ENCODE measurements at regions not wholly inside any gene's neighbourhood (a gene's known extent, or its start where the extent isn't known, plus 50 kb on each side); places are given as distances from the start of the nearest gene placed in this dataset.

DNA sequence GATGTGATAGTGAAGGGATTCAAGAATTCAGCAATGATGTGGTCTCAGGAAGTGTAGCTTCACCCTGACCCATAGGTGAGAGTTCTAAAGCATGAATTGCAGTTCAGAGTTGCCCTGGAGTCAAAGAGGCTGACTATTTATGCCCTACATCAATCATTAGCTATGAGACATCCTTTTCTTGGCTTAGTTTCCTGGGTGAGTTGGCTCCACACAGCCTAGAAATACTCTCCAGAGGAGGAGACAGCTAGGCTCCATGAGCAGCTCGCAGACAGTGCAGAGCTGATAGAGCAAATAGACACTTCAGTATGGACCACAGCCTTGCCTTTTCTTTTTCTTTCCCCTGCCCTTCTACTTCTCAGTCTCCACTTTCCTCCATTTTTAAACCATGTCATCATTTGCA is 1651.8 kb downstream of the MAT2B start:
- no peak overlapping the region for H3K4me3 Mint-ChIP-seq
- no peaks in the 10 kb centered on the region for H3K36me3 Mint-ChIP-seq
- no peaks in the 10 kb centered on the region for H3K27me3 Mint-ChIP-seq
- H3K27ac Mint-ChIP-seq, result no peak overlapping the region
- H3K9me3 Mint-ChIP-seq, result no peaks in the 10 kb centered on the region
- no peaks in the 10 kb centered on the region for H3K4me1 Mint-ChIP-seq

- H3K4me3 Mint-ChIP-seq, result no peak overlapping the region
- no peak overlapping the region for H3K27ac Mint-ChIP-seq
- H3K4me1 Mint-ChIP-seq, result no peaks in the 10 kb centered on the region
- H3K9me3 Mint-ChIP-seq, result peaks cover 10% of the 10 kb centered on the region
- no peaks in the 10 kb centered on the region for H3K27me3 Mint-ChIP-seq
- no peaks in the 10 kb centered on the region for H3K36me3 Mint-ChIP-seq
These were observed 1655.8 kb downstream of the MAT2B start for GRCh38 chr5:165161204-165161603.

GRCh38 chr5:165163861-165164260 is 1658.4 kb downstream of the MAT2B start:
- H3K9me3 Mint-ChIP-seq, result peaks cover 11% of the 10 kb centered on the region
- H3K36me3 Mint-ChIP-seq, result no peaks in the 10 kb centered on the region
- H3K4me3 Mint-ChIP-seq, result no peak overlapping the region
- H3K27ac Mint-ChIP-seq, result no peak overlapping the region
- H3K27me3 Mint-ChIP-seq, result no peaks in the 10 kb centered on the region
- H3K4me1 Mint-ChIP-seq, result no peaks in the 10 kb centered on the region

DNA sequence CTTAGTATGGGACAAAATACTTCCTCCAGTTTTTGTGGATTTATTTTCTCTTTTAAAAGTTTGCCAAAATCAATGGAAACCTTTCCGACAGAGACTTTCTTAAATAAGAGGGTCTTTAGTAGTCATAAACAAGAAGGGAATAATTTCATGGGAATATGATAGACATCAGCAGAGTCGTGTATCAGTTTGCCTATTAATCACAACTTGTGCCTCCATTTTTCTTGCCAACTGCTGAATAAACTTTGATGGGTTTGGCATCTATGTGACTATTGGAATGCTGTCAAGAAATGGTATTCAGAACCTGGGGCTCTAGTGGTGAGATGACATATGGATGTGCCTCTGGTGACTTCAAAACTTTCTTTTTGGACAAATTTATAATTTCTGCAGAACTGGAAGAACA is 1668.2 kb downstream of the MAT2B start:
- peaks cover 6% of the 10 kb centered on the region for H3K9me3 Mint-ChIP-seq
- H3K27me3 Mint-ChIP-seq, result no peaks in the 10 kb centered on the region
- H3K4me3 Mint-ChIP-seq, result no peak overlapping the region
- no peaks in the 10 kb centered on the region for H3K4me1 Mint-ChIP-seq
- H3K36me3 Mint-ChIP-seq, result no peaks in the 10 kb centered on the region
- H3K27ac Mint-ChIP-seq, result no peak overlapping the region

DNA sequence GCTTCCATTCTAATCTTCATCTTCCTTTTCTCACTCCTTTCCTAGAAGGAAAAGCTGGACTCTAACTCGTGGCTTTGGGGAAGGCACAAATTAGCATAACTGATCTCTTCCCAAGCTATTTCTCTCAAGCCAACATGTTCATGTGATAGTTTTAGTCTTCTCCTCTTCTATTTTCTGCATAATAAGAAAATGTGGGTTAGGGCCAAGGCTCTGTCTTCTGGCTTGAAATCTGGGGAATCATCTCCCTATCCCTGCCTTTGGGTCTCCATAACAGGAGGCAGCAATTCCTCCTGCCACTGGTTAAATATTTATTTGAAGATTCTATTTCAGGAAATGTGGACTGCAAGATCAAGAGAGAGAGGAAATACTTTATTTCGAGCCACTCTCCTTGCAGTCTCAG is 1669.6 kb downstream of the MAT2B start:
- no peaks in the 10 kb centered on the region for H3K36me3 Mint-ChIP-seq
- H3K9me3 Mint-ChIP-seq, result no peaks in the 10 kb centered on the region
- no peaks in the 10 kb centered on the region for H3K4me1 Mint-ChIP-seq
- H3K27me3 Mint-ChIP-seq, result no peaks in the 10 kb centered on the region
- no peak overlapping the region for H3K4me3 Mint-ChIP-seq
- H3K27ac Mint-ChIP-seq, result no peak overlapping the region

DNA sequence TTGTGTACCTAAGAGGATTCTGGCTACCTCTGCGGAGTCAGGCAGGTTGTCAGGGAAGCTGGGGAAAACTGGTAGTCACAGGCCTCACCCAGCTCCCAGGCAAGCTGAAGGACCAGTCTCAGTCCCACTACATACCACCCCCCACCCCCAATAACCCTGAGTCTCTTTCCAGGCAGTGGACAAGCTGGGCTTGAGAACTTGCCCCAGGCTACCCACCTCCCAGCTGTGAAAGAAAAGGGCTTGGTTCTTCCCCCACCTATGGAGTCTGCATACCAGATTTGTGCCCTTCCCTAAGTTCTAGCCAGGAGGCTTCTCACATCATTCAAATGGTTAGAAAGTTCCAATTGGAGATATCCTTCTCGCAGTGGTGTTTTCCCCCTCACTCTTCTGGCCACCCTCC is 1678.8 kb downstream of the MAT2B start:
- Mint-ChIP-seq H3K4me1 (no peaks in the 10 kb centered on the region), H3K4me3 (no peak overlapping the region), H3K9me3 (no peaks in the 10 kb centered on the region), H3K27ac (no peak overlapping the region), H3K36me3 (no peaks in the 10 kb centered on the region), H3K27me3 (no peaks in the 10 kb centered on the region)

DNA sequence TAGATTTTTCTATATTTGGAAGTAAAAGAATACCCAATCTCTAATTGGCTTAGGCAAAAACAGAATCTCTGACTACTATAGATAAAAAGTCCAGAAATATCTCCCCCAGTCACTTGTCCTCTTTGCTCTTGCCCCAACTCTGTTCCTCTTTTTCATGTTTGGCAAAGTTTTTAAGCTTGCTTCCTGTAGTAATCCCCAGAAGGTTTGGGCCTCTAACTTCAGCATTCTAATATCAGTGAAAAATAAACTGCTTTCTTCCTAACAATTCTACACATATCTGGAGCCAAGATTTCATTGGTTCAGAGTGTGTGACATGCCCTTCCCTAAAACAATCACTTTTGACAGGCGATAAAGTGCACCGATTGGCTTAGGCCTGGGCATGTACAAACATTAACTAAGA is 1680.3 kb downstream of the MAT2B start:
- Mint-ChIP-seq H3K4me1 (no peaks in the 10 kb centered on the region), H3K4me3 (no peak overlapping the region), H3K27me3 (no peaks in the 10 kb centered on the region), H3K36me3 (no peaks in the 10 kb centered on the region), H3K9me3 (no peaks in the 10 kb centered on the region), H3K27ac (no peak overlapping the region)

- Mint-ChIP-seq H3K9me3 (no peaks in the 10 kb centered on the region), H3K27me3 (no peaks in the 10 kb centered on the region)
These were observed 1682.4 kb downstream of the MAT2B start for GRCh38 chr5:165187815-165188214.

DNA sequence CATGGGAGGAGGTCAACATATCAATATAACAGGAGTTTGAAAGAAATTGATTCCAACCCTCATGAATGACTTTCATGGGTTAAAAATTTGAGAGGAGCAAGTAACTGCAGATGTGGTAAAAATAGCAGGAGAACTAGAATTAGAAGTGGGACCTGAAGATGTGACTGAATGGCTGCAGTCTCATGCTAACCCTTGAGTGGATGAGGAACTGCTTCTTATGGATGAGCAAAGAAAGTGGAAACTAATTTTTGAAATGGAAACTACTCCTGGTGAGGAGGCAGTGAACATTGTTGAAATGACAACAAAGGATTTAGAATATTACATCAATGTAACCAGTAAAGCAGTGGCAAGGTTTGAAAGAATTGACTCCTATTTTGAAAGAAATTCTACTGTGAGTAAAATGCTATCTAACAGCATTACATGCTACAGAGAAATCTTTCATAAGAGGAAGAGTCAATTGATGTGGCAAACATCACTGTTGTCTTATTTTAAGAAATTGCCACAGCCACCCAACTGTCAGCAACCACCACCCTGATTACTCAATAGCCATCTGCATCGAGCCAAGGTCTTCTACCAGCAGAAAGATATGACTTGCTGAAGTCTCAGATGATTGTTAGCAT is 1683.2 kb downstream of the MAT2B start:
- no peak overlapping the region for H3K4me3 Mint-ChIP-seq
- no peaks in the 10 kb centered on the region for H3K27me3 Mint-ChIP-seq
- H3K9me3 Mint-ChIP-seq, result no peaks in the 10 kb centered on the region
- no peaks in the 10 kb centered on the region for H3K36me3 Mint-ChIP-seq
- H3K4me1 Mint-ChIP-seq, result no peaks in the 10 kb centered on the region
- H3K27ac Mint-ChIP-seq, result no peak overlapping the region

More at GRCh38 chr5:165187815-165188214, 1682.4 kb downstream of the MAT2B start:
- H3K36me3 Mint-ChIP-seq, result no peaks in the 10 kb centered on the region
- no peak overlapping the region for H3K4me3 Mint-ChIP-seq
- no peak overlapping the region for H3K27ac Mint-ChIP-seq
- H3K4me1 Mint-ChIP-seq, result no peaks in the 10 kb centered on the region

DNA sequence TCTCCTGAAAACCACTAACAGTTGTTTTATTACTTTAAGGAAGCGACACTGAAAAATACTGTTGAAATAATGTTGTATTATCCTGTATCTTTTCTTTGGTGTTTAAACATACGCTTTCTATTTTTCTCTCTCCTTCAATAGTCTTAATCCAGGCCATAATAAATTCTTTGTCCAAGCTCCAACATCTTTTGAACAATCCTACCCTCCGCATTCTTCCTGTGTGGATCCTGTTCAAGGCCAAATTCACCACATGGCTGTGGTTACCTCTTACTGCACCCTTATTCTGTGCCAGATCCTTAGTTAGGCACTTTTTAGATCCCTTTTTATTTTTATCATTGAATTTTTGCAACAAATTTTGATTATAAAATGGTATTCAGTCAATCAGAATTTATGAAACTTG is 1691.5 kb downstream of the MAT2B start:
- Mint-ChIP-seq H3K27ac (no peak overlapping the region), H3K4me1 (no peaks in the 10 kb centered on the region), H3K9me3 (no peaks in the 10 kb centered on the region), H3K27me3 (no peaks in the 10 kb centered on the region), H3K4me3 (no peak overlapping the region), H3K36me3 (no peaks in the 10 kb centered on the region)

DNA sequence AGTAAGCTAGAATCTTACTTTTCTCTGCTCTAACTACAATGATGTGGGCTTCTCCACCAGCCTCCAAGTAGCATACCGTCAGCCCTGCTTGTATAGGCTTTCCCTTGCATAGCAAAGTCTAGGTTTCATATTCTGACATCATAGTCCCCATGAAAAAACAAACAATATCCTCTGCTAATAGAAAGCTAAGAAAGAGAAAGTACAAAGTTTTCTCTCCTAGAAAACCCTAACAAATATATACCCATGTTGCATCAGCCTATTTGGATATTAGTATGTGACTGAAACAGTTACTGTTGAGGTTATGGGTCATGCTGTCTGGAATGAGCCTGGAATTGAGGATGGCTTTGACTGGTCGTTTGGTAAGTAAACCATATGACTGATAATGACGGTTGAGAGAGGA is 1696.0 kb downstream of the MAT2B start:
- H3K4me1 Mint-ChIP-seq, result no peaks in the 10 kb centered on the region
- no peaks in the 10 kb centered on the region for H3K27me3 Mint-ChIP-seq
- no peak overlapping the region for H3K4me3 Mint-ChIP-seq
- no peaks in the 10 kb centered on the region for H3K9me3 Mint-ChIP-seq
- no peak overlapping the region for H3K27ac Mint-ChIP-seq
- no peaks in the 10 kb centered on the region for H3K36me3 Mint-ChIP-seq

DNA sequence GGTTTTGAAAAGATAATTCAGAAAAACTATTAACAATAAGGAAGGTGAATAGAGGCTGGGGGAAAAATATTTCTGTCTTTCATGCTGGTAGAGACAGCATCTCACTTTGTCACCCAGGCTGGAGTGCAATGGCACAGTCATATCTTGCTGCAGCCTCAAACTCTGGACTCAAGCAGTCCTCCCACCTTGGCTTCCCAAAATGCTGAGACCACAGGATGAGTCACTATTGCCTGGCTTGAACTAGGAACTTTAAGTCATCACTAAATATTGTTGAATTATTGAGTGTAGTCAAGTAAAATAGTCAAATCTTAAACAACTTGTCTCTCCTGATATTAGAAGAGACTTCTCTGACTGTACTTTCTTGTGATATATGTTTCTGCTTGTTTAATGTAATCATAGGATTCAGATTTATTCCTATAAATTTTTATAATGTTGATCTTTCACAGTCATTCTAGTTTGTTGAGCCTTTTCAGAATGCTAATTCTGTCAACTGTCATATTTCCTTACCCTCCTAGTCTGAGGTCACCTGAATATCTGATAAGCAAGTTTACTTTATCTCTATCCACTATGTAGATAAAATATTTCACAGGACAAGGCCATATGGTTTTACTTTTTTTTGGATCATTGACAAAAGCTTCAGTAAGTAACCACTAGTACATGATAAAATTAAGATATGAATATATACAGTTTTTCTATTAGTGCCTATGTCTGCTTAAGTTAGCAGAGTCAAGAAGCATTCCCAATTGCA is 1696.5 kb downstream of the MAT2B start:
- Mint-ChIP-seq H3K4me1 (no peaks in the 10 kb centered on the region), H3K9me3 (no peaks in the 10 kb centered on the region), H3K4me3 (no peak overlapping the region), H3K27ac (no peak overlapping the region), H3K36me3 (no peaks in the 10 kb centered on the region), H3K27me3 (no peaks in the 10 kb centered on the region)

DNA sequence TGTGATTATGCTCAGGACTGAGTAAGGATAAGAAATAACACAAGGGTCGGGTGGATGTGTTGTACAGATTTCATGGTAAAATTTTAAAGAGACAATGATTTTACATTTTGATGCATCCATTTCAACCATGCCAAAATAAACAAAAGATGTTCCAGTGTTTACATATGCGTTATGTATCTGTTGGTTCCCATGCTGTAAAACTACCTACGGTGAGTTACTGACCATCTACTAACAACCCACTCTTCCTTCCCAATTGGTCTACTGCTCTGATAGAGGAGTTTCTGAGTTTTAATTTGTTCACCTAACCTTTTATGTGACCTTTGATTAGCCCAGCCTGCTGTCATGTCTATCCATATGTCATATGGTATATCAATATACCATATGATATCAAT is 1697.1 kb downstream of the MAT2B start:
- Mint-ChIP-seq H3K9me3 (no peaks in the 10 kb centered on the region), H3K27me3 (no peaks in the 10 kb centered on the region), H3K4me1 (no peaks in the 10 kb centered on the region), H3K27ac (no peak overlapping the region), H3K4me3 (no peak overlapping the region), H3K36me3 (no peaks in the 10 kb centered on the region)

GRCh38 chr5:165209101-165209727 is 1703.8 kb downstream of the MAT2B start:
- Mint-ChIP-seq H3K27ac (no peak overlapping the region), H3K27me3 (no peaks in the 10 kb centered on the region), H3K36me3 (no peaks in the 10 kb centered on the region), H3K4me1 (no peaks in the 10 kb centered on the region), H3K9me3 (no peaks in the 10 kb centered on the region), H3K4me3 (no peak overlapping the region)

DNA sequence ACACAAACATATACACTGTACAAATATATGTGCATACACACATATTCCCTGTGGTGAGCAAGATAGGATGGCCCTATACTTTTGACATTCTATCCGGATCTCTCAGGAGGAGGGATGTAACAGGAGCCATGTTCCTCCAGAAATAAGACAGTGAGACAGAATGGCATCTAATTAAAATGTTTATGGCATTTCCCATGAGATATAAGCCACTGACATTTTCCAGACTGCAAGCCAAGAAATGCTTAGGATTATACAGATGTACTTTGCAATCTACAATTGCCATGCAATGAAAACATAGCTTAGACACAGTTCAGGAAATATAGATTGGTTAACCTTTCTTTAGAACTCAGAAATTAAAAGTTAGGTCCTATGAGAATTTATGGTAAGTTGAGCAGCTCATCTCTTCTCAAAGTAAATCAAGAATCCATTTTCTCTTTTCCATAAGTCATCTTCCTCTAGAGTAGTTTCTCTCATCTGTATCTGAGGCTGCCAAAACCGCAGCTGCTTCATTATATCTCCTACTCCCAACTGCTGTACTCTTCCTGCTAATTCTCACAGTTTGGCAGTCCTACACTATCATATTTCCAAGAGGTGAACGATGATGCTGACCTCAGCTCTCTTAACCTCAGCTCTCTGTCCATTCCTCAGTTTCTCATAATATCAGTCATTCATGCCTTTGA is 1719.1 kb downstream of the MAT2B start:
- no peaks in the 10 kb centered on the region for H3K36me3 Mint-ChIP-seq
- H3K4me3 Mint-ChIP-seq, result no peak overlapping the region
- H3K4me1 Mint-ChIP-seq, result no peaks in the 10 kb centered on the region
- H3K27me3 Mint-ChIP-seq, result no peaks in the 10 kb centered on the region
- H3K9me3 Mint-ChIP-seq, result peaks cover 5% of the 10 kb centered on the region
- no peak overlapping the region for H3K27ac Mint-ChIP-seq

DNA sequence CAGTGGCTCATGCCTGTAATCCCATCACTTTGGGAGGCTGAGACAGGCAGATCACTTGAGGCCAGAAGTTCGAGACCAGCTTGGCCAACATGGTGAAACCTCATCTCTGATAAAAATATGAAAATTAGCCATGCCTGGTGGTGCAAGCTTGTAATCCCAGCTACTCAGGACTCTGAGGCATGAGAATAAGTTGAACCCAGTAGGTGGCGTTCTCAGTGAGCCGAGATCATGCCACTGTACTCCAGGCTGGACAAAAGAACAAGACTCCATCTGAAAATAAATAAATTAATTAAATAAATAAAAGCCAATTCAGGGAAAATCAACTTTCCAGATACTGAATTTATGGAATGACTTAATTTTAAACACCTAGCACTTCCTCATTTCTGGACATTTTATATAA is 1722.1 kb downstream of the MAT2B start:
- no peak overlapping the region for H3K27ac Mint-ChIP-seq
- peaks cover 5% of the 10 kb centered on the region for H3K9me3 Mint-ChIP-seq

More for the DNA sequence above, 1722.1 kb downstream of the MAT2B start:
- Mint-ChIP-seq H3K27me3 (no peaks in the 10 kb centered on the region), H3K4me1 (no peaks in the 10 kb centered on the region), H3K36me3 (no peaks in the 10 kb centered on the region), H3K4me3 (no peak overlapping the region)
